ENCODE measurements at regions not wholly inside any gene's neighbourhood (a gene's known extent, or its start where the extent isn't known, plus 50 kb on each side); places are given as distances from the start of the nearest gene placed in this dataset.

- TF ChIP-seq GATA3 (IDR thresholded peaks at IDR 0.05; ENCODE audit: low read depth, low read length) (no peak), GATA2 (IDR thresholded peaks at IDR 0.05; ENCODE audit: low read depth, low read length) (no peak)
Measured at GRCh38 chr2:66872986-66873754, 438.2 kb downstream of the MEIS1 start.

GRCh38 chr2:66874411-66874810 is 439.5 kb downstream of the MEIS1 start:
- peak; percentile 20; the same call in 1 of the 2 replicates for TF ChIP-seq GATA2 (IDR thresholded peaks at IDR 0.05; ENCODE audit: low read depth, low read length)
- peak; percentile 44; the same call in 1 of the 2 replicates for TF ChIP-seq GATA3 (IDR thresholded peaks at IDR 0.05; ENCODE audit: low read depth, low read length)

DNA sequence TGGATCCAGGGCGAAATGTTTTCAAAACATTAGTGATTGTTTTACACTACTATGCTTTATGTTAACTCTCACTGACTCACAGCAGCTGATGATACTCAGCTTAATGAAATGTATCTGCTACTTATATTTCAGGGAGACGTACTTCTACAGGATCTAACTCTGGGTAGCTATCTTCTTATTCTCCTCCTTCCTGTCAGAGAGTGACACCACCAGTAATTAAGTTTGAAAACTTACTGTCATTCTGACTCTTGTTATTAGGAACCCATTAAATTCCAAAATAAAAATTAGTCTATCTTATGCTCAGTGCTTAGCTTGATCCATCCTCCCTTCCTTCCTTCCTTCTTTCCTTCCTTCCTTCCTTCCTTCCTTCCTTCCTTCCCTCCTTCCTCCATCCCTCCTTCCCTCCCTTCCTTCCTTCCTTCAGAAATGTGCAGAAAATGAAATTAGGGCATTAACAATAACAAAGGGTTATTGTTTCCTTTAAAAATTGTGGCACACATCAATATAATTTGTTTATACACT is 441.1 kb downstream of the MEIS1 start:
- TF ChIP-seq GATA3 (IDR thresholded peaks at IDR 0.05; ENCODE audit: low read depth, low read length) (no peak), GATA2 (IDR thresholded peaks at IDR 0.05; ENCODE audit: low read depth, low read length) (no peak)

DNA sequence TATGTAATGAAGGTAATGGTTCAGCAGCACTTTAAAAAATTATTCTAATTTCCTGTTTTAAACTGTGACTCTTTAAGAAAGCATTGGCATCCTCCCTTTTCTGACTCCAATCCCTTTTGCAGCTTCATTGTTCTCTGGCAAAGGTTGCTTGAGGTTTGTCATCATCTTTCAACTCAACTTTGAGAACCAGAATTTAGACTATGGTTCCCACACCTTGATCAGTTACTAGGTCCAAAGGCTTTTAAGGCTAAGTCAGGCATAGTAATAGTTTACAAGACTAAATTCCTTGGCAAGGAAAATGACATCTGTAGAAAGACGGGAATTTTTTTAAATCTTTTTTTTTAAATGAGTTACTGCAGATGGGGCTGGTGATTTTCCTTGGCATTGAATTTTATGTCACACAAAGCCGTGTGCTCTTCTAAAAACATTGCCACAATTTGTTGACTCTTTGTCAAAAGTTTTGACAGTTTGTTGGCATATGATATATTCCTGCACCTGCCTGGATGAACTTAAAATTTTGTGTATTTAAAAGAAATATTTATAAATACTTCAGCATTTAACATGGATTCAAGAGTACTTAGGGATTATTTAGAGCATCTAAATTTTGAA is 451.0 kb downstream of the MEIS1 start:
- no peak for TF ChIP-seq GATA2 (IDR thresholded peaks at IDR 0.05; ENCODE audit: low read depth, low read length)
- no peak for TF ChIP-seq GATA3 (IDR thresholded peaks at IDR 0.05; ENCODE audit: low read depth, low read length)

DNA sequence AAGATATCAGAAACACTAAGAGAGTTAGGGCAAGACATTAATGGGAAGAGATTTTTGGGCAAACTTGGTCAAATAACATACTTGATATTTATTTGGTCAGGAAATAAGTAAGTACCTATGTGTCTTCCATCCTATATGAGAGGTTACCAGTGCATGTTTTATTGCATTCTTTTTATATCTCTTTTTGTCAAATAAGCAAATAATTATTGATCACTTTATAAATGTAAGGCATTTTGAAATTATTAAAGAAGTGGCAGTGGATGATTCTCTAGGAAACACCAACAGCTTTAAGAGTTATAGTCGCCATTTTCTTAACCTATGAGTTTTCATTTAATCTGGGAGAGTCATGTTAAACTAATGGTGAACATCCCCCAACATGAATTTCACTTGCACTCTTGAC is 453.3 kb downstream of the MEIS1 start:
- TF ChIP-seq GATA2 (IDR thresholded peaks at IDR 0.05; ENCODE audit: low read depth, low read length) (no peak), GATA3 (IDR thresholded peaks at IDR 0.05; ENCODE audit: low read depth, low read length) (no peak)

GRCh38 chr2:66888791-66889631 is 454.1 kb downstream of the MEIS1 start:
- TF ChIP-seq GATA3 (IDR thresholded peaks at IDR 0.05; ENCODE audit: low read depth, low read length) = no peak
- no peak for TF ChIP-seq GATA2 (IDR thresholded peaks at IDR 0.05; ENCODE audit: low read depth, low read length)

- TF ChIP-seq GATA2 (IDR thresholded peaks at IDR 0.05; ENCODE audit: low read depth, low read length) (no peak), GATA3 (IDR thresholded peaks at IDR 0.05; ENCODE audit: low read depth, low read length) (no peak)
Measured at GRCh38 chr2:66889632-66889882, 454.6 kb downstream of the MEIS1 start.

- TF ChIP-seq GATA3 (IDR thresholded peaks at IDR 0.05; ENCODE audit: low read depth, low read length) (no peak), GATA2 (IDR thresholded peaks at IDR 0.05; ENCODE audit: low read depth, low read length) (no peak)
Measured at GRCh38 chr2:66890166-66890742, 455.3 kb downstream of the MEIS1 start.

DNA sequence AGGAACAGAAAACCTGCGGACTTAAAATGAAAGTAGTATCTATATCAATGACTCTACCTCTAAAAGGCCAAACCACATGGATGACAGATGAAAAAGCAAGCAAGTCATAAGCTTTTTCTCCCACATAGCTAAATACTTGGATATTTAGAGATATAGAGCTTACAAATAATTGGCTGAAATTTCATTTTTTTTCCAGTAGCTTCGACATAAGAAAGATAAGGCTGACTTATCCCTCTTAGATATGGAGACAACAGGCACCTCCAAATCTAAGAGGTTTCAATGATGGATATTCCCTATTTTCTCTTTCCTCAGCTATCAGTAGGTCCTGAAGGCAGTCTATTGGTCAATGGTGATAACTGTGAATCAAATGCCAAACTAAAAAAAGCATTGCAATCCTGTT is 460.3 kb downstream of the MEIS1 start:
- TF ChIP-seq GATA2 (IDR thresholded peaks at IDR 0.05; ENCODE audit: low read depth, low read length) (no peak), GATA3 (IDR thresholded peaks at IDR 0.05; ENCODE audit: low read depth, low read length) (no peak)

DNA sequence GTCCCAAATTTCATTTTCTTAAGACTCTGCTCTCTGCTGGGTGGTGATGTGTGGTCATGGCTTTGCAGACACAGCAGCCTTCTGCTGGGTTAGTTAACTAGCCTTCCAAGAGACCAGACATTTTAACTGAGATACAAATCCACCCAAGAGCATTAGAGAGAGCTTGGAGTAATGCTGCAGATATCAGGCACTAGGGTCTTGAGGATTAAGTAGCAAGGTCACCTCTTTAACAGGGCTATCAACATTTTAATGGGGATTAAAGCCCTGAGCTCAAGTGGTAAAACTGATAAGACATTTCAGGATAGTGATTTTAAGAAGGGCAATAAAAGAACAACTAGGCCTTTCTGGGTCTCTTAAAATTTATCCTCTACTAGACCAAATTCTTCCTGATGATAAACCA is 461.2 kb downstream of the MEIS1 start:
- TF ChIP-seq GATA2 (IDR thresholded peaks at IDR 0.05; ENCODE audit: low read depth, low read length) (no peak), GATA3 (IDR thresholded peaks at IDR 0.05; ENCODE audit: low read depth, low read length) (no peak)

DNA sequence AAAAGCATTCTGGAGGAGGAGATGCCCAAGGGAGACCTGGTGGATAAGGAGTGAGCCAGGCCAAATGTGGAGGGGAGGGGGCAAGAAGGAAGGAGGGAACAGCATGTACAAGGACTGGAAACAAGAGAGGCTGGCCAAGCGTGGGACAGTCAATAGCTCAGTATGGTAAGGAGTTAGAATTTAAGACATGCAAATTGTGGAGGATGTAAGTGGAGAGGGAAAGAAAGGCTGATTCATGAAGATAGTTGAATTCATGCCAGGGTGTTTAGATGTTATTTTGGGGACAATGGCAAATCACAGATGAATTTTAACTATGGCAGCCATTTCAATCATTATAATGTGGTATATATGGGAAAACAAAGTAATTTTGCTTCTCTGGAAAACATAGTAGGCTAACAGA is 462.3 kb downstream of the MEIS1 start:
- TF ChIP-seq GATA3 (IDR thresholded peaks at IDR 0.05; ENCODE audit: low read depth, low read length) (no peak), GATA2 (IDR thresholded peaks at IDR 0.05; ENCODE audit: low read depth, low read length) (no peak)

GRCh38 chr2:66897691-66898150 is 462.8 kb downstream of the MEIS1 start:
- TF ChIP-seq GATA3 (IDR thresholded peaks at IDR 0.05; ENCODE audit: low read depth, low read length) (no peak), GATA2 (IDR thresholded peaks at IDR 0.05; ENCODE audit: low read depth, low read length) (no peak)

GRCh38 chr2:66899109-66899508 is 464.2 kb downstream of the MEIS1 start:
- TF ChIP-seq GATA3 (IDR thresholded peaks at IDR 0.05; ENCODE audit: low read depth, low read length) (no peak), GATA2 (IDR thresholded peaks at IDR 0.05; ENCODE audit: low read depth, low read length) (no peak)

DNA sequence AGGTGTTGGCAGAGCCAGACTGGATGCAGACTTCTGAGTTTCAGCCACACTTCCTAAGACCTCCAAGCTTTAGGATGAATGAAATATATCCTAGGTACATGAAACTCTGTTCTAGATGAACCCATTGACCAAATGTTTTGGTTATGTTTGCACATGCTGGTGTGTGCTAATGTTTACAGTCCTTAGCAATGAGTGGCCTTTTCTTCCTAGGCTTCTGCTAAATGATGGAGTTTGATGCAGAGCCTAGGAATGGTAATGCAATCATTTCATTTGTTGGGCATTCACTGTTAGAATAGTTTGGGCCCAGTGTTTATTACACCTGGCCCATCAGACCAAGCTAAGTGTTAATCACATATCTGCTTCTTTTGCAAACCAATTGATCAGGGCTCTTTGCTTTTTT is 464.7 kb downstream of the MEIS1 start:
- TF ChIP-seq GATA3 (IDR thresholded peaks at IDR 0.05; ENCODE audit: low read depth, low read length) = no peak
- no peak for TF ChIP-seq GATA2 (IDR thresholded peaks at IDR 0.05; ENCODE audit: low read depth, low read length)

Data from SH-SY5Y (cell line).